Stimulated activated CD4-positive, alpha-beta T cell treated with anti-CD3 and anti-CD28 coated beads, Interleukin-4, amount 100 ng/mL, for 48 hours (primary cell): ENCODE measurements at regions not wholly inside any gene's neighbourhood (a gene's known extent, or its start where the extent isn't known, plus 50 kb on each side); places are given as distances from the start of the nearest gene placed in this dataset.

Experiments
- DNase-seq, 2 donors: peaks; one replicate each; pipeline ENCODE4 v3.0.0-alpha.2; 2020; ENCODE audit warnings: low read depth in 2 of 2

GRCh38 chr4:111855308-111855707, 289.9 kb upstream of the FAM241A start:
- DNase-seq = no peak

GRCh38 chr4:111864066-111864465, 281.2 kb upstream of the FAM241A start:
- DNase-seq = no peak

DNA sequence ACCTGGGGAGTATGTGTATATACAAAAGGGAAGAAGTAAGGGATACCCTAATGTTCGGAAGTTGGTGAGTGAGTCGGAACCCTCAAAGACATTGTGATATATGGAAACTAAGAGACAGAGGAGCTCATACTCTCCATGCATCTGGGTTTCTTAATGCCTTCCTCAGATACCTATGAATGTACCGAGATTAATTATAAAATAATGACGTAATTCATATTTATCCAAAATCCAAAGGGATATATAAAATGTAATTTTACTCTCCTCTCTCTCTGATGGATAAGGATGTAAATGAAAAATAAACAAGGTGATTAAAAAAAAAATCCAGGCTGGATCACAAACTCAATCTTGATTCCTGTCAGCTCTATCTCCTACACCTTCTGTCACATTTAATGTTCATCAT, 275.9 kb upstream of the FAM241A start:
- DNase-seq = no peak

- DNase-seq = no peak
These were observed 273.5 kb upstream of the FAM241A start for GRCh38 chr4:111871802-111872201.

- DNase-seq = no peak
These were observed 271.5 kb upstream of the FAM241A start for GRCh38 chr4:111873801-111874200.

DNA sequence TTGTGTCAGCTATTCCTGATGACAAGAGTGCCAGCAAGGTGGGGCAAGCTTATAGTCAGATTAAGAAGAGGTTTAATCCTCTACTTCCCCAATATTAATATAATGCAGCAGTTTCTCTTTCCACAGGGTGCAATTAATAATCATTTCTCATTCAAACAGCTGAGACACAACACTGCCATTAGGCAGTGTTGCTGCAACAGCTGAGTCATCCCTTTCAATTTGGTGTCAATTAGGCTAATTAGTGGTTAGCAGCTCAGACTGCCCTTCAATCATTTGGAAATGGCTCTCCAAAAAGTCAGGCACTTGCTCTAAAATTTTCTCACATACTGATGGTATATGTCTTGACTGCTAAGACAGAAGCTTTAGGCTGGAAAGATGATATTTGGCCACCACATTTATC, 265.7 kb upstream of the FAM241A start:
- DNase-seq = no peak

GRCh38 chr4:111880116-111880515, 265.1 kb upstream of the FAM241A start:
- DNase-seq = no peak

GRCh38 chr4:111883557-111883999, 261.7 kb upstream of the FAM241A start:
- DNase-seq = no peak

DNA sequence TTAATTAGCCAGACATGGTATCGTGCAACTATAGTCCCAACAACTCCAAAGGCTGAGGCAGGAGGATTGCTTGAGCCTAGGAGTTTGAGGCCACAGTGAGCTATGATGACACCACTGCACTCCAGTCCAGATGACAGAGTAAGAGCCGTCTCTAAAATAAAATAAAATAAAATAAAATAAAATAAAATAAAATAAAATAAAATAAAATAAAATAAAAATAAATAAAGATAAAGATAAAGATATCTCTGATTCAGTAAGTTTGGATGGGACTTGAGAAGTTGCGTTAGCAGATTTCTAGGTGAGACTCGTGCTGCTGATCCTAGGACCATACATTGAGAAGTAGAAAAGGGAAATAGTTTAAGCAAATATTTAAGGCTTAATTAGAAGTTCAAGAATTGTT, 254.8 kb upstream of the FAM241A start:
- DNase-seq = no peak

DNA sequence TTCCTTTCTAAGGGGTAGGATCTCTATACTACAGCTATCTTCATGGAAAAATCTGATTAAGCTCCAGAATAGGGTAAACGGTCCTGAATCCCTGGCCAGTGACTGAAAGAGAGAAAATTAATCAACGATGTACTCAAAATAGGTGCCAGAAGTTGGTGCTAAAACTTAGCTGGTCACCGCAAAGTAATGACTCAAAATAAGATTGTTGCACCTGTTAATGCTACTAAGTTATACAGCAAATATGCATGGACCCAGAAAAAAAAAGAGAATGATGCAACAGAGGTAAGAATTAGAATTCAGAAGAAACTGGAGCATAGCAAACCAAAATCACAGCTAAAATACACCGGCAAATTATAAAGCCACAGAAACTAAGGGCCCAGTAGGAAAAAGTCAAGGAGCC, 239.7 kb upstream of the FAM241A start:
- no peak for DNase-seq

DNA sequence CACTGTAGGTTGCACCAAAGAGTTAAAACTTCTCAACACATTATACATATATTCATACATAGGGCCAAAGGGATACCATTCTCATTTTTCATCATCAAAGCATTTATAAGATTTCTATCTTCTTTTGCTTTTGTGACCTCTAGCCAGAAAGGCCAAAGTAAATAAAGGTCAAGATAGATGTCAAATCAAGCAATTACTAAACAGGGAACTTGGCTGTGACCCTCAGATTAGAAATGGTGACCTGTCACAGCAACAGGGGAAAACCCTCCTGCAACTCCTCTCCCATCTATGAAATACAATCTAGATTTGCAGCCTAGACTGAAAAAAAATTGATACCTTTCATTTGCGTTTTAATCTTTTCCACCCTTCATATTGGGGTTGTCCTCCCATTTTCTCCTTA, 225.6 kb upstream of the FAM241A start:
- no peak for DNase-seq

DNA sequence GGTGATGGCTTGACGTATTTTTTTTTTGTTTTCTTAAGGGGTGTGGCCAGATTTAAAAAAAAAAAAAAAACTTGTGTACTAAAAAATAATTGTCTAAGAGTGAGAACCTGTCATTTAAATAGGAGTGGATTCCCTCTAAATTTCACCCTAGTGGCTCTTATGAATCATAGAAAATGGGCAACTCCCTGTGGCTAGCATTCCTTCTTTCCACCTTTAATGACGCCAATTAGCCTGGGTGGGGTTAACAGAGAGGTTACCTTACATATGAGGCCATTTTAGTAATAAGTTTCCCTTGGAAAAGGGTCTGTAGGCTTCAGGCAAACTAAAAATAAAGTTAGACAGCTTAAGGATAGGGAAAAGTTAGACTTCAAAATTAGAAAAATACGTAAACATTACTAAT, 223.5 kb upstream of the FAM241A start:
- no peak for DNase-seq

- no peak for DNase-seq
These were observed 221.5 kb upstream of the FAM241A start for GRCh38 chr4:111923786-111924185.

DNA sequence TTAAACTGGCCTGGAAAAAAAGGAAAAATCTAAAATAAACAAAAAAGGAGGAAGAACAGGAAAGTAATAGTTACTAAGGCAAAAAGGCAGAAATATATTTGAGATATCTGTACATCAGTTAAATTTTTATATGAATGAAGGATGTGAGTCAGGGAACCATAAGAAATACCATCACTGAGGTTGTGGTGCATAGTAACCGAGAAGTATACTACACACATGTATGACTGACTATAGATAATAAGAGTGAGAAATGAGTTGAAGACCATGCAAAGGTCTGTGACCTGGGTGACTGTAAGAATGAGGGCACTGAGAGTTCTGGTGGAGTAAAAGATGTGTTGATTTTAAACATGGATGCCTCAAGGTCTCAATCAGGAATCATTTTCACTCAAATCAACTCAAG, 220.6 kb upstream of the FAM241A start:
- no peak for DNase-seq

DNA sequence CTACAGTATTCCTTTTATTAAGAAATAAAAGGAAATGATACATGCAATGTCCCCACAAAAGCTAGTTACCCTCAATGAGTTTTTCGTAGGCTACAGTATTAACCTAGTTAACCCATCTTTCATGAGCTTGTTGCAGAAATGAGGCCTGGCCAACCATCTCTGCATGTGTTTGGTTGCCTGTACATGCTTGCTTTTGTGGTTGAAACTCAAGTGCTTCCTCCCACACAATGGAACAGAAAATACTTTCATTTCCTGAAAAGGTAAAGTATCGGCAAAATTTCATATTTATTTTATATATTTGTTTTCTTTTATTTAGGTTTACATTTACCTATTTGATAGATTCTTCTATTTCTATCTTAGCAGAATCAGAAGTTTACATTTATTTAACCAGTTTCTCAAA, 214.6 kb upstream of the FAM241A start:
- DNase-seq = no peak

DNA sequence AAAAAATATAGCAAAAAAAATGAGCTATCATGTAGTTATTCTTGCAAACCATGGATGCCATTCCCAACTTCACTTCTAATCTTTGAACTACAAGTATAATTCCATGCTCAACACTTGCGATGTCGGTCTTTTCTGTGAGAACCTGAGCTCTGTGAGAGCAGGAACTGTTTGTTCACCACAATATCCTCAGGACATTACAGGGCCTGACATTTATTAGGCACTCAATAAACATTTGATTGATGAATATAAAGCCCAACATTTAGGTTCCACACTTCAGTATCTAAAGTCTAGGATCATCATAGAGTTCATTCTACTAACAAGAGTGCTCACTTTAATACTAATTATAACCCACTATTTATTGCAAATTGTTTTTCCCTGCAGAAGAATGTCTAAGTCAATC, 211.6 kb upstream of the FAM241A start:
- DNase-seq = no peak

- DNase-seq = no peak
These were observed 210.9 kb upstream of the FAM241A start for GRCh38 chr4:111934314-111934713.

DNA sequence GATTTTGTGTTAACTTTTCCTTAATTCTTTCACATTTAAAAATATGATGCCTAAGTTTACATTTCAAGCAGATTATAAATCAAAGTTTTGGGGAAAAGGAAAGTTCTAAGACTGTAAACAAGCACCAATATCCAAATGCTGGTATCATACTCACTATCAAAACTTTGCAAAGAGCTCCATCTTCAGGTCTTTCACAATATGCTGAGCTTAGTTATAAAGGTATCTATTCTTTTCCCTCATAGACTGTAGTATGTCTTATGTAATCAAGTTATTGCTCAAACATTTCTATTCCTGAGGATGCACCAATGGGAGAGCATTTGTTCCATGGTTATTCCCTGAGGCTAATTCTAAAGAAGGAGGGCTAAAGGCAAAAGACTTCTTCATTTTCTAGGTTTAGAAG, 207.9 kb upstream of the FAM241A start:
- DNase-seq = no peak

- DNase-seq = no peak
These were observed 203.3 kb upstream of the FAM241A start for GRCh38 chr4:111941957-111942356.

DNA sequence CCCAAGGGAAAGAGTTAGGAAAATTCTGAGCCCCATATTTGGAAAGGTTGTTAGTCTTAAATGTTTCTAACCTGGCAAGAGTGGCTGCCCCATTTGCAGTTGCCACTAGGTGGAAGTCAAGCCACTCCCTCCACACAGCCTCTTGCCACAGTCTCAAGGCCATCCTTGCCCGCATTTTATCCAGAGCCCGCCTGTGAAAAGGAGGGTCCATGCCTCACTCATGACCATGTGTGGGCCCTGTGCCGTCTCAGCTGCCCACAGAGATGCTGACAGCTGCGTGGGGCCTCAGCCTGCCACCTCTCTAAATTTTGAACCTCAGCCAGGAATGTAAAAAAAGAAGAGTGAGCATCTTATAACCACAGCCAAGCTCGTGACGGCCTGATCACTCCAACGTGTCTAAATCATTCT, 201.5 kb upstream of the FAM241A start:
- no peak for DNase-seq

DNA sequence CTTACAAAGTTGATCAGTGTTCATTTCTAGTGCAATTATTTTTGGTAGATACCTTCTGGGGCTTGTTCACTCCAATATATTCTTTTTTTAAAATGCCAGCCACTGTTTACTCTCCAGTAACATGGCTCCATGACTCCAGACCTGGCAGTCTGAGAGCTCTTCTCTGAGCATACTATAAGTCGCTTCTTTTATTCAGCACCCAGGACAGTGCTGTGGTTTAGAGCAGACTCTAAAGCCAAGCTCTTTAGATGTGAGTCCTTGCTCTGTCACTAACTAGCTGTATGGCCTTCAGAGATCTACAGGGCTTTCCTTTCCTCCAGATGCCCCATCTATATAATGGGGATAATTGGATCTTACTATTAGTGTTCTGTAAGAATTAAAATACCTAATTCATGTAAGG, 200.2 kb upstream of the FAM241A start:
- no peak for DNase-seq

DNA sequence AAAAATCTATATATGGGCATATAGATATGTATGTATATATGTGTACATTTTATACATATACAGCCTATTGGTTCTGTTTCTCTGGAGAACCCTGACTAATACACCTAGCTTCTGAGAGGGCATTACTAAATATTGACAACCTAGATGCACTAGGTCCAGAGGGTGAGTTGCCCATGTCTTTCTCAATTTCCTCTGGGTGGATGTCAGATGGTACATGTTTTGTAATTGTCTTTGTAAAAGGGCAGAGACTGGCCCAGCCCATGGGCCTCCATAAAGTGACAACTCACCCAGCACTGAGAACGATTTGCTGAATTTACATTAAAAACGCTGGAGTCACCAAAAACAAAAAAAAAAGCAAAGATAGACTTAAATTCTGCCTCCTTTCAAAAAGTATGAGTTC, 198.5 kb upstream of the FAM241A start:
- DNase-seq = no peak

DNA sequence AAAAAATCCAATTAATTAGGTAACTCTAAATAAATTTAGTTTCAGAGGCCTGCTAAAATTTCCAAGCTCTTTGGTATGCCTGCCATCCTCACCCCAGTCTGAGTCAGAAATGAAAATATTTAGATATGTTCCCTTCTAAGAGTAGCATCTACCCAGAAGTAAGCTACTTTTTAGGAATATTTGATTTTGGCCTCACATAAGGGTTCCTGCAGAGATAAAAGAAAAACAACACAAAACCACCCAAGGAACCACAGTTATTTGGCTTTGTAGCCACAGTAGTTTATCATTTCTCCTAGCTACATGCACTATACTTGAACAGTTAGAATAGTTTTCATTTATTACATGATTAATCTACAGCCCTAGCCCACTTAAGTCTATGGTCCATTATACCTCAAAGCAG, 192.6 kb upstream of the FAM241A start:
- no peak for DNase-seq

- DNase-seq = no peak
These were observed 190.7 kb upstream of the FAM241A start for GRCh38 chr4:111954550-111954949.

DNA sequence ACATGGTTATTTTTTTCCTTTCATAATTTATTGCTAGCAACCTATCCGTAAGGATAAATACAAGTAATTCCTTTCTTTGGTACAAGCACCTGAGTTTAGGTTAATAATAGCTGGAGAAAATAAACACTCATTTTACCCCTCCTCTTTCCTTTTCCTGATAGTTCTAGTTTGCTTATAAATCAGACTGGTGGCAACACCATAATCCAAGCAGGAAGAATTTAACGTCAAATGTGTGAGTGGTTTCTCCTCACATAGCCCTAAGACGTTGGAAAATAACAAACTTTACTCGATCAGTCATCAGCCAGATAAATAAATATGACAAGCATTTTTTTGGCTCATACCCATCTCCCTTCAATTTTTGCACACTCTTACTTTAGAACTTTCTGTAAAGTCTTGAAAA, 190.3 kb upstream of the FAM241A start:
- no peak for DNase-seq
